GM19023 (cell line): ENCODE measurements at regions not wholly inside any gene's neighbourhood (a gene's known extent, or its start where the extent isn't known, plus 50 kb on each side); places are given as distances from the start of the nearest gene placed in this dataset.
"Not testable (repeated sequence)": the region's sequence is repeated elsewhere in the genome, so short reads cannot be mapped to it uniquely, and the experiment has no call there.

Source experiments
- ATAC-seq: cut with Tn5 transposase; IDR thresholded peaks from one replicate; pipeline ENCODE4 v1.9.1; 2021; ENCODE audit warnings: mild to moderate bottlenecking, moderate library complexity; ENCODE audit not compliant: unreplicated experiment

DNA sequence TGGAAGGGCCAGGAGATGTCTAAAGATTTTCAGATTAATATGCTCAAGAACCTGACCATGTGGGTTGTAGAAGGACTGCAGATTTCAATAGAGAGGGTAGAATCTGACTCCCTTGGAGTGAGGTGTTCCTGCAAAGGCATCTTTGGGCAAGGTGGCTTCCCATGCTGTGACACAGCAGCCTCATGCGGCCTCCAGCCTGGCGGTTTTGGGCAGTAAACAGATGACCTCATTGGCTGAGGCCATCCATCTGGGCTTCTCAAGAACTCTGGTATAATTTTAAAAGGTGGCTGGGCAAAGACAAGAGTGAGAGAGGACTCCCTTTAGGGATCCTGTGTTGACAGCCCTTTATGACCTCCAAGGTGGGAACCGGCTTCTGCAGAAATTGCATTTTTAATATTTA lies 90.3 kb upstream of the ERCC6L2 start:
- no peak for ATAC-seq

DNA sequence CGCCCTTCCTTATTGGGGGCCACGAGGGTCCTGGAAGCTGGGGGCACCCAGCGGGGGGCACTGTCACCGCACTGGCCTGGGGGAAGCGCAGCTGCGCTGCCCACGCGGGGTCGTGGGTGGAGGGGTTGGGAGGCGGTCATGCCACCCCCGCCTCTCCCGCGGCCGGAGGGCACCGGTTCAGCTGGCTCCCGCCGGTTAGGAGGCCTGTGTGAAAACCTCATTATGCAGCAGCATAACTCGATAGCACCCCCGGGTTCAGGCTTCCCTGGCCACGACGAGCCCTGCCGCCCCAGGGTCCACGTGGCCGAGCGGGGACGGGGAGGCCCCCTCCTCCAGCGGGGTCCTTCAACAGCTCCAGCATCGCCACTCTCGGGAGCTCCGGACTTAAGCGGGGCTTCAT lies 91.2 kb upstream of the ERCC6L2 start:
- no peak for ATAC-seq

DNA sequence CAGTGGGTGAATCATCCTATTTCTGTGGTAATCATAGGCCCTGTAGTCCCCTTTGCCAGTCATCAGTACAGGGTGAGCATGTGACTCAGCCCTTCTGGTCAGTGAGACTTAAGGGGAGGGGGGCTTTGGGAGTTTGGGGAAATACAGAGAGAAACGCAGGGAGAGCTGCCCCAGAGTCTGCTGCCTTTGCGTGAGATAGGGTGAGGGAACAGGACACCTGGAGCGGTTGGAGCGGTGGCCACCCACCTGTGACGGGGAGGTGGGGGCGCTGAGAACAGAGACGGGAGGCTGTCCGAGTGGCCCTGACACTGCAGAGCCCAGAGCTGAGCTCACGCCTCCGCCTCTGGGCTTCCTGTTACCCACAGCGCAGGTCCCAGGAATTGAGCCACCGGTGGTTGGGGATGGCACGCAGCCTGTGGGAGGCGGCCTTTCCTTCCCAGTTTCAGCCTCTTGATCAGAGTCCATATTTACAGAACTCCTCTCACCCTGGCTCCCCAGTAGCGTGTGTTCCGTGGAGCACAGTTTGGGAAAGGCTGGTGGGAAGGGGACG lies 92.0 kb upstream of the ERCC6L2 start:
- ATAC-seq, result no peak

DNA sequence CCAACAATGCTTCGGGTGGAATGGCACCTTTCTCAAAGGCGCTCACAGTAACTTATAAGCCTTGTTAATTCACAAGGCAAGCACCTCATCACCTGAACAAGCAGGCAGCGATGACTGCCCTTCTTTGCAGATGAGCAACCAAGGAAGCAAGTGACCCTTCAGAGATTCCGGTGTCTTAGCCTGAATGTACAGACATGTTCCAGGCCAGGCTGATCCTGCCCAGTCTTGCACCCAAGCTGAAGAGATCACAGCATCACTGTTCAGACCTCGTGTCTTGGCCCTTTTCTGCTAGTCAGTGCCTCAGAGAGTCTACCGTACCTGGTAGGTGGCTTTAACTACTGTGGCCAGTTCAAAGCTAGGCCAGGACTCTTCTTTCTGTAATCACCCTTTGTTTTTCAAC lies 94.7 kb upstream of the ERCC6L2 start:
- no peak for ATAC-seq

DNA sequence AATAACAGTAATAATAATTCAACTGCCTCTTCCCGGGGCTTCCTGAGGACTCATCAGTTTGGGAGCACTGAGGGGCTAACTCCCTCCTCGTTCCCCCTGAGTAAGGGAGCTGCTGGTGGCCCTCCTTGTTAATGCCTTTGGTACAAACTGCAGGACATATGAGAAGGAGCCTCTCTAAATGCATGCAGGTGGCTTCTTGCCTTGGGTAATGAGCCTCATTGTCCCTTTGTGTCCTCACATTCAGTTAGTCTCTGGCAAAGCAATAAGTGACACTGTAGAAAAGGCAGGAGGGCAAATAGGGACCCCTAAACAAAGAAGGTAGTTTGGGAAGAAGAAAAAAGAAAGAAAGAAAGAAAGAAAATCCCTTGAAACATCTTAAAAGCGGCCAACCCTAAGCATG lies 95.4 kb upstream of the ERCC6L2 start:
- no peak for ATAC-seq

DNA sequence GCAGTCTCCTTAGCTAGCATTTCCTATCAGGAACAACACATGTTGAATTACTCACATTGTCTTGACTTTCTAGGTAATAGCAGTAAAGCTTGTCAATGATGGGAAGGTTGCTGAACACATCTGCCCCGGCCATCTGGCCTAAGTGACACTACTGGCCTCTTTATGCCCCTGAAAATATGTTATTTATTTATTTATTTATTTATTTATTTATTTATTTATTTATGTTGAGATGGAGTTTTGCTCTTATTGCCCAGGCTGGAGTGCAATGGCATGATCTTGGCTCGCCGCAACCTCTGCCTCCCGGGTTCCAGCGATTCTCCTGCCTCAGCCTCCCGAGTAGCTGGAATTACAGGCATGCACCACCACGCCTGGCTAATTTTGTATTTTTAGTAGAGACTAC lies 95.9 kb upstream of the ERCC6L2 start:
- not testable (repeated sequence) for ATAC-seq

DNA sequence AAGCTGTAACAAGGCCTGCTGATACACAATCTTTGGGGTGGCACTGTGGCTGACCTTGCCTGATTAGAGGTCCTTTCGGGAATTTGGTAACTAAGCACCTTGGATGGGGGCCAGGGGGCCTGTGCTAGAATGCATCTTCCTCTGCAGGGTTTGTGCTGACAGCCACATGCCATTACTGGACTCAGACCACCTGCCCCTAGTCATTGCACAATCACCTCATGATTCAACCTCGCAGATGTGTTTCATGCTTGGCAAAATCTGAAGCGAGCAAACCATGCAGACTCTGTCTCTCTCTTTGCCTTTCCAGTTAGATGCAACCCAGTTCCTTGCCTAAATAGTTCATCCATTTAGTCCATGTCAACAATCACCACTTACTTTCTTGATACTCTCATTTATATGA lies 96.5 kb upstream of the ERCC6L2 start:
- ATAC-seq, result no peak

DNA sequence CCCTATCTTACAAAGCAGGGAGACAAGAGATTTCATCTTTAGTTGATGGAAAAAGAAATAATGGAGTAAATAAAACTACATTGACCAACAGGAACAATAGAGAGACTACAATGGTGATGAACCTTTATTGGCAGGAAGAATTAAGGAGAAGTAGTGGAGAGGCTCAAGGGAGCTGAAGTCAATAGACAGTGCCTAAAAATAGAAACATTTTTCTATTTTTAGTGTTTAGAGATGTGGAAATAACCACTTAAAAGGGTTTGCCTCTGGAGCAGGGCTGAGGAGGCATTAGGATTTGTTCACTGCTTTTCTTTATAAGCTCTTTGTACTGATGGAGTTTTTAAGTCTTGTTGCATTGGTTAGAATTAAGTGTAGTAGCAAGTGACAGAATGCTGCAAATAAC lies 98.4 kb upstream of the ERCC6L2 start:
- no peak for ATAC-seq

DNA sequence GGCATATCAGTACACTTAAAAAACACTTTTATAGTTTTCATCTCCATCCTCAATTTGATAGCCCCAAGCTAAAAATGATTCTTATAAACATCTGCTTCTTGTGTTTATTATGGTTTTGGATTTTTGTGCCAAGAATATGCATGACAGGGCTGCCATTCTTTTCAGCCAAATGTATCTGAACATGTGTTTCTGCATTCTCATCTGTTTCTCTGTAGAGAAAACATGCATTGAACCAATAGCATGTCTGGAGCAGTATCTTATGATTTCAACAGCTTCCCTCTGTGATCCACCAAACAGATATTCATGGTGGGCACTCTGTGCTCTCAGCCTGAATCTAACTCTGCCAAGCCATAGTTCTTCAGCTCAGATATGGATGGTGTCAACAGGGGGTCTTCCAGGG lies 99.3 kb upstream of the ERCC6L2 start:
- no peak for ATAC-seq

DNA sequence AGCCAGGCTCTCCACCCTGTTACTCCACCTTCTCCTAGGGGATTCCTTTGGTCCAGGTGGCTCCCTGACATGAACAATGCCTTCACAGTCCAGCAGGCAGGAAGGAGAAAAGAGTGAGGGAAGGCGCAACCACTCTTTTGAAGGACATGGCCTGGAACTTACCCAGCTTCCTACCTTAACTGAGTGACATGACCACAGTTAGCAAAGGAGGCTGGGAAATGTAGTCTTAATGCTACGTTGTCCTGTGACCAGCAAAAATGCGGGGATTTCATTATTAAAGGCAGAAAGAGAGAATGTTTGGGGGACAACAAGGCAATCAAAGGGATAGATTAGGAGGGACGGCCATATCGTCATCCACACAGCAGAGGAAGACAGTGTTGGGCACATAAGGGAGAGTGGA lies 100.3 kb upstream of the ERCC6L2 start:
- ATAC-seq, result no peak

DNA sequence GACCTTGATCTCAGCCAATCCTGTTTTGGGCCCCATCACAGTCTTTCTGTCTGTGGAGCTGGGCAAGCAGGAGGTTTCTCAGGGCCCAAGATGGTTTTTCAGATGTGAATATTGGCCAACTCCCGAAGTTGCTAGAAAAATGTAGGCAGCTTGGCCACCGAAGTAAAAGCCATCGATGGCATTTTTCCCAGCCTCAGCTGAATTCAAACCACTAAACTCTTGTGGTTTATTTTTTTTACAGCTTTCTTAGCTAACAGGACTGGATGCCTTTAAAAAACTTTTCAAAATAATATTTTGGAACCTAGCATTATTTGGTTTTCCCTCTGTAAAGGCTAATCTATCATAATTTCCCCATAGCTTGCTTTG lies 102.5 kb upstream of the ERCC6L2 start:
- ATAC-seq, result no peak

DNA sequence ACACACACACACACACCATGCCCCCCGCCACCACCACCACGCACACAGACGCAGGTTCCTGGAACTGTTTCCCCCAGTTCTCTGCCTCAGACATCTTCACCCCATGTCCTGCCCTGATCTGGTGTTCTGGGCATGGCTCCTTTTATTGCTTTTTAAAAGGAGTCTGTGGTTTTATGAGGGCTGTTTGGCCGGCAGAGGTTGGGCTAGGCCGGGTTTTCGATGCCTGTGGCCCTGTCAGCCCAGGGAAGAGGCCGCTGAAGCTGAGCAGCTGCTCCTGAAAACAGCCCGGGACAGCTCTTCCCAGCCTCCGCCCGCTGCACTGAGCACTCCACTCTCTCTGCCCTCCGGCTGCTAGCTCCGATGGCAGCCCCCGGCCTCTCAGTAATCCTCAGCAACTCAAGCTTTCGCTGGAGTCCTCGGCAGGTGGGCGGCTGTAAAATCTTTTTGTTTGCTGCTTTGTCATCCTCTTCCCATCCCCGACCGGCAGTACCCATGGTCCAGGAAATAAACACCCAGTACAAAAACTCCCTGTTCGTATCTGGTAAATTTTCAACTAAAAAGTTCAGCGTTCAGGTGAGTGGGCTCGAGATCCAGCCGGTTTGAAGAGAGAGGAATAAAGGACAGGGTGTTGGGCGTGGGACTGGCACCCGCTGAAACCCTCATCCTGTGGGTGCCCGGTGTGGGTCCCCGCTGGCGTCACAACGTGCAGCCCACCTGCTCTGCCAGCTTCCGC lies 103.0 kb upstream of the ERCC6L2 start:
- ATAC-seq, result no peak

DNA sequence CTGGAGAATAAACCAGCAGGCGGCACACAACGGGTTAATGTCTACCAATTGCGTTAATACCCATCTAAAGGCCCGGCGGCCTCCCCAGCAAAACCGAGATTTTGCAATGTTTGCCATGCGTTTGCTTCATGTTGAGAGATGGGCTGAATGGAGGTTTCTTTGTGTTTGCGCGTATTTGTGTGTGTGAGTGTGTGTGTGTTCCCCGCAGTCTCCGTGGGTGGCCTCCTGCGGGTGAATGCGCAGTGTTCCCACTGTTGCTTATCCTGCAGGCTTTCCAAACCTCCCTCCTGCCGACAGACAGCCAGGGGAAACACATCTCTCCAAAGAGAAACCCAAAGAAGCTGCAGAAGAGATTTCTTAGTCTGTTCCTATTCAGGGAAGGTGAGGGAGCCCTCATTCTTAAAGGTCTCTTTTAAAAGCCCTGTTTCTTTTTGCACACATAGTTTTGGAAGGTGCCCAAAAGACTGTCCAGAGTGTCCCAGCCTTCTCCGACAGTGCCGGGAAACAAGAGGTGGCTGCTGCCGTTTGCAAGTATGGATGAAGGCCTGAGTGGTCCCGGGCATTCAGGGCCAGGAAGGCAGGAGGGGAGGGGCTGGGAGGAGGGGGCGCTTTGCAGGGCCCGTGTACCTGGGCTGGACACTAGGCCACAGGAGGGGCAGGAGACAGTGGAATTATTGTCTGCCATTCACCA lies 103.8 kb upstream of the ERCC6L2 start:
- ATAC-seq, result no peak

DNA sequence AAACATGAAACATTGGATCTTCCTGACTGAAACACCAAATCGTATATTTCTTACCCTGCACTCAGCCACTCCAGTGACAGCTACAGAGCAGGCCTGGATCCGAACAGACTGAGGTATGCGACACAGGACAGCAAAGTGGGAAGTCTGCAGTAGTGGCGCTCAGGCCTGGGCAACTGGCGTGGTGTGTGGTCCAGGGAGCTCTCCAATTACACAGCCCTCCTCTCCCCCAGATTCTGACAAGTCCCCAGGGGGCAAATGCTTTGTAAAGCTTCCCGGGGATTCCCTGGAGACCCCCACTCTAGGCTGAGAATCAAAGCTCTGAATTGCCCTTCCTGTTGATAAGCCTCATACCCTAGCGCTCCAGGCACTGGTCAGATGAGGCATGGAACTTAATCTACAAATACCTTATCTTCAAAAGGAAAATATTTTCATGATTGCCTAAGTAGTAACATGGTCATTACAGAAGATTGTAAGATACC lies 104.8 kb upstream of the ERCC6L2 start:
- ATAC-seq, result no peak

DNA sequence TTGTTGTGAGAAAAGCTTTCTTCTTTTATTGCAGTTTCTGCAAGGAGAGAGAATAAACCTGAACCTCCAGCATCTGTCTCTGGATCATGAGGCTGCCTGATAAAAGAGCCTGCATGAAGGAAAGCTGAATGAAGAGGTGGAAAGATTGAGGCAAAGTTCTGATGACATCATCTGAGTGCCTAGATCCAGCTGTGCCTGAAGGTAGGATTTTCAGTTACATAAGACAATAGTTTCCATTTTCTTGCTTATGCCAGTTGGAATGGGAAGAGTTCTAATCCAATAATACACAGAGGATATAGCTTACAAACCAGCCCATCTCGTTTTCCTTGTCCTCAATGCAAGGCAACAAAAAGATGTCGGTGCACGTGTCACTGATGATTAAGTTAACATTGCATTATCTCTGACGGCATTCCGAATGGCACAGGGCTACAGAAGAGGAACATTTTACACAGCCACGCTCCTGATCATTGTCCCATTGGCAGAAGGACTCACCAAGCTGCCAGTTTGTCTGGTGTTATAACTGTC lies 105.5 kb upstream of the ERCC6L2 start:
- ATAC-seq, result no peak

DNA sequence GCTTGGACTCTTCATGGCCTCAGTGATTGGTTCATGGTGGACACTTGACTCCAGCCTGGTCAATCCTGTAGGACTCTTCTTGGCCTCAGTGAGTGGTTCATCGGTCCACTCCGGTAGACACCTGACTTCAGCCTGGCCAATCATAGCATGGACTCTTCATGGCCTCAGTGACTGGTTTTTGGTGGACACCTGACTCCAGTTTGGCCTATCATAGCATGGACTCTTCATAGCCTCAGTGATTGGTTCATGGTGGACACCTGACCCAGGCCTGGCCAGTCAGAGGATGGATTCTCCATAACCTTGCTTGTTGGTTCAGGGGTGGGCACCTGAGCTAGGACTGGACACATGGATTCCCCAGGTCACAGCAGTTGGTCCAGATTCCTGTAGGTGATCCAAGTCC lies 106.0 kb upstream of the ERCC6L2 start:
- no peak for ATAC-seq

DNA sequence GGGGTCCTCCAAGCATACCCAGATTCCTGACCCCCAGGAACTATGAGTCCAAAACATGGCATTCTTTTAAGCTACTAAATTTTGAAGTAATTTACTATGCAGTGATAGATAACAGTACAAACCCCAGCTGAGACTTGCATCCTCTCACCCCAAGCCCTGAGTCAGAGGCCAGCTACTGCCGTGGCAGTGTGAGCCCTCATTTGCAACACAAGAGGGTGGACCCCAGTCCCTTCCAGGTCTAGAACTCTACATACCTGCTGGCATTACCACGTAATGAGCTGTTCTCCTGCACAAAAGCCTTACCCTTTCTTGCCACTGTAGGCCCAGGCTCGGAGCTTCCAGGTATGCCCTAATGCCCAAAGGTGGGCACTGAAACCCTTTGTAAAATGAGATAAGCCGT lies 108.6 kb upstream of the ERCC6L2 start:
- no peak for ATAC-seq

DNA sequence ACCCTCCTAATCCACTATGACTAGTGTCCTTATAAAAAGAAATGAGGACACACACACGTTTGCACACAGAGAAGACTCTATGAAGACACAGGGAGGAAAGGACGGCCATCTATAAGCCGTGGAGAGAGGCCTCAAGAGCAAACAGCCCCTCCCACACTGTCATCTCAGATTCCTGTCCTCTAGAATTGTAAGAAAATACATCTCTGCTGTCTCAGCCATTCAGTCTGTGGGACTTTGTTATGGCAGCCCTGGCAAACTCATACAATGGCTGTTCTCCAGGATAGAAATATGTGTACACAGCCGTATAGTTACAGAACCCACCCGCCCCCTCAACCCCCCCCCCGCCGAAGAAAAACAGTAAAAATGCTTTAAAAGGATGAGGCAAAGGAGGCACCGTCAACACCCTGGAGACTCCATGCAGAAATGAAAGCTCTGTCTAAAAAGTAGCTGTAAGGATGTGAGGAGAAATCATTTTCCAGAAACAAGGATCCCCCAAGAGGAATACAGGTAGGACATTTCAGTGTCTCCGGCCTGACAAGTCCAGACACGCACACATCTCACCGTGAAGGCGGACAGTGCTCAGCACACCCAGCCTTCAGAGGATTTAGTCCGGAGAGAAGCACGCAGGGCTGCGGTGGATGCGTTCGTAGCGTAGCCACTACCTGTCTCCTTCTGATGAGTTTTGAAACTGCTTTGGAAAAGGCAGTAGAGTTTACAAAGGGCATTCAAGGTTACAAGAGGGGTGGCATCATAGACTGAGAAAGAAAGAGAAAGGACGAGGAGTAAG lies 110.8 kb upstream of the ERCC6L2 start:
- ATAC-seq, result no peak

DNA sequence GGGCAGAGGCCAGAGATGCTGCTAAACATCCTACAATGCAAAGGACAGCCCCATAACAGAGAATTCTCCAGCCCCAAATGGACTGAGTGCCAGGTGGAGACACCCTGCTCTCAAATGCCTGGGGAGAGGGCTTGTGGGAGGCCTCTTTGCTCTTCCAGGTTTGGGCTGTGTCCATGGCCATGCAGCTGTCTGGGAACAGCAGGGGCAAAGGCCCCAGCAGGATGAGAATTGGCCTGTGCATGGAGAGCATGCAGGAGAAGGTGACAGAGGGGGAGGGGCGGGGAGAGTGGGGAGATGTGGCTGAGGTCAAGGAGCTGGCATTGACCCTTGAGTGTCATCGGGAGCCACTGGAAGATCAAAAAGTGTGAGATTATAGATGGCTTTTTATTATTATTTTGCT lies 111.5 kb upstream of the ERCC6L2 start:
- no peak for ATAC-seq

DNA sequence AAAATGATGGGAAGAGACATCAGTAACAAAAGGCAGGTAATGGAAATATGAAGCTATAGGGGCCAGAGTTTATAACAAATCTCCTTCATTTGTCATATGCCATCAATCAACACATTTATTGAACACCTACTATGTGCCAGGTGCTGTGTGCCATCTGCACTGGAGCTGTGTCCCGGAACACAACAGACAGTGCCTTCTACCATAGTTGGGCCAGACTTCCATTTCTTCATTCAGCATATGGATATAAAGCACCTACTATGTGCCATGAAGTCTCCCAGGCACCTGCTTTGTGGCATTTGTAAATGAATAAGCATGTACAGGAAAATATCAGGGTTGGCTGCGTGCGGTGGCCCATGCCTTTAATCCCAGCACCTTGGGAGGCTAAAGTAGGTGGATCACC lies 112.5 kb upstream of the ERCC6L2 start:
- no peak for ATAC-seq

DNA sequence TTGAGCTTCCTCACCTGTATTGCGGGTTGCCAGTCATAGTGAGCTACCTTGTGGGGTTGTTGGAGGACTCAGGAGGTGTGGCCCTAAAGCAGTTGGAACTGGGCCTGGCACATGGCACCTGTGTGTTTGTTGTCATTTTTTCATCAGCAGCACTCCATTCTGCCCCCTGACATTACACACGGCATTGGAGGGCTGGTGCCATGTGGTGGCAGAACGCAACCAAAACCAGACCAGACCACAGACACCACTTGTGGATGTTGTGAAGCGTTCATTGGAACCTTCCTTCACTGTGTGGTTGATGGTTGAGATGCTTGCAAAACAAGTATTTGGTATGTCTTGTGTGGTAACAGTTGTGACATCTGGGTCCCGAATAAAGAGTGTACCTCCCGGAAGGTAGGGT lies 113.2 kb upstream of the ERCC6L2 start:
- ATAC-seq, result no peak
